ENCODE measurements at regions not wholly inside any gene's neighbourhood (a gene's known extent, or its start where the extent isn't known, plus 50 kb on each side); places are given as distances from the start of the nearest gene placed in this dataset.

- ChIA-PET POLR2A (no interaction called here), CTCF (interaction anchor here (0.6 kb wide), 1 partner anchor 11 kb away, joined by 6 read pairs; no protein-coding TSS in a partner anchor)
- H3K4me1 Mint-ChIP-seq, result peaks cover 4% of the 10 kb centered on the region; the same call in 1 of the 2 replicates
- TF ChIP-seq FOXP1 (CRISPR knock-in tag; IDR thresholded peaks at IDR 0.05; ENCODE audit: borderline replicate concordance), result no peak
- no peak for TF ChIP-seq ATF1 (CRISPR knock-in tag; IDR thresholded peaks at IDR 0.05)
- no peak for TF ChIP-seq HMGA2 (CRISPR knock-in tag; IDR thresholded peaks at IDR 0.05)
- TF ChIP-seq SOX15 (CRISPR knock-in tag; IDR thresholded peaks at IDR 0.05), result no peak
- TF ChIP-seq, protein P1, sequence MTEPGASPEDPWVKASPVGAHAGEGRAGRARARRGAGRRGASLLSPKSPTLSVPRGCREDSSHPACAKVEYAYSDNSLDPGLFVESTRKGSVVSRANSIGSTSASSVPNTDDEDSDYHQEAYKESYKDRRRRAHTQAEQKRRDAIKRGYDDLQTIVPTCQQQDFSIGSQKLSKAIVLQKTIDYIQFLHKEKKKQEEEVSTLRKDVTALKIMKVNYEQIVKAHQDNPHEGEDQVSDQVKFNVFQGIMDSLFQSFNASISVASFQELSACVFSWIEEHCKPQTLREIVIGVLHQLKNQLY (CRISPR knock-in tag; IDR thresholded peaks at IDR 0.05), result no peak
- TF ChIP-seq, protein P2, sequence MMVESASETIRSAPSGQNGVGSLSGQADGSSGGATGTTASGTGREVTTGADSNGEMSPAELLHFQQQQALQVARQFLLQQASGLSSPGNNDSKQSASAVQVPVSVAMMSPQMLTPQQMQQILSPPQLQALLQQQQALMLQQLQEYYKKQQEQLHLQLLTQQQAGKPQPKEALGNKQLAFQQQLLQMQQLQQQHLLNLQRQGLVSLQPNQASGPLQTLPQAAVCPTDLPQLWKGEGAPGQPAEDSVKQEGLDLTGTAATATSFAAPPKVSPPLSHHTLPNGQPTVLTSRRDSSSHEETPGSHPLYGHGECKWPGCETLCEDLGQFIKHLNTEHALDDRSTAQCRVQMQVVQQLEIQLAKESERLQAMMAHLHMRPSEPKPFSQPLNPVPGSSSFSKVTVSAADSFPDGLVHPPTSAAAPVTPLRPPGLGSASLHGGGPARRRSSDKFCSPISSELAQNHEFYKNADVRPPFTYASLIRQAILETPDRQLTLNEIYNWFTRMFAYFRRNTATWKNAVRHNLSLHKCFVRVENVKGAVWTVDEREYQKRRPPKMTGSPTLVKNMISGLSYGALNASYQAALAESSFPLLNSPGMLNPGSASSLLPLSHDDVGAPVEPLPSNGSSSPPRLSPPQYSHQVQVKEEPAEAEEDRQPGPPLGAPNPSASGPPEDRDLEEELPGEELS (CRISPR knock-in tag; IDR thresholded peaks at IDR 0.05), result no peak
- TF ChIP-seq E2F5 (CRISPR knock-in tag; IDR thresholded peaks at IDR 0.05), result no peak
- TF ChIP-seq ZNF671 (CRISPR knock-in tag; IDR thresholded peaks at IDR 0.05), result no peak
- TF ChIP-seq AFF4 (CRISPR knock-in tag; IDR thresholded peaks at IDR 0.05; ENCODE audit: borderline replicate concordance), result no peak
- no peak for TF ChIP-seq ATF6 (CRISPR knock-in tag; IDR thresholded peaks at IDR 0.05)
- TF ChIP-seq, protein P3, sequence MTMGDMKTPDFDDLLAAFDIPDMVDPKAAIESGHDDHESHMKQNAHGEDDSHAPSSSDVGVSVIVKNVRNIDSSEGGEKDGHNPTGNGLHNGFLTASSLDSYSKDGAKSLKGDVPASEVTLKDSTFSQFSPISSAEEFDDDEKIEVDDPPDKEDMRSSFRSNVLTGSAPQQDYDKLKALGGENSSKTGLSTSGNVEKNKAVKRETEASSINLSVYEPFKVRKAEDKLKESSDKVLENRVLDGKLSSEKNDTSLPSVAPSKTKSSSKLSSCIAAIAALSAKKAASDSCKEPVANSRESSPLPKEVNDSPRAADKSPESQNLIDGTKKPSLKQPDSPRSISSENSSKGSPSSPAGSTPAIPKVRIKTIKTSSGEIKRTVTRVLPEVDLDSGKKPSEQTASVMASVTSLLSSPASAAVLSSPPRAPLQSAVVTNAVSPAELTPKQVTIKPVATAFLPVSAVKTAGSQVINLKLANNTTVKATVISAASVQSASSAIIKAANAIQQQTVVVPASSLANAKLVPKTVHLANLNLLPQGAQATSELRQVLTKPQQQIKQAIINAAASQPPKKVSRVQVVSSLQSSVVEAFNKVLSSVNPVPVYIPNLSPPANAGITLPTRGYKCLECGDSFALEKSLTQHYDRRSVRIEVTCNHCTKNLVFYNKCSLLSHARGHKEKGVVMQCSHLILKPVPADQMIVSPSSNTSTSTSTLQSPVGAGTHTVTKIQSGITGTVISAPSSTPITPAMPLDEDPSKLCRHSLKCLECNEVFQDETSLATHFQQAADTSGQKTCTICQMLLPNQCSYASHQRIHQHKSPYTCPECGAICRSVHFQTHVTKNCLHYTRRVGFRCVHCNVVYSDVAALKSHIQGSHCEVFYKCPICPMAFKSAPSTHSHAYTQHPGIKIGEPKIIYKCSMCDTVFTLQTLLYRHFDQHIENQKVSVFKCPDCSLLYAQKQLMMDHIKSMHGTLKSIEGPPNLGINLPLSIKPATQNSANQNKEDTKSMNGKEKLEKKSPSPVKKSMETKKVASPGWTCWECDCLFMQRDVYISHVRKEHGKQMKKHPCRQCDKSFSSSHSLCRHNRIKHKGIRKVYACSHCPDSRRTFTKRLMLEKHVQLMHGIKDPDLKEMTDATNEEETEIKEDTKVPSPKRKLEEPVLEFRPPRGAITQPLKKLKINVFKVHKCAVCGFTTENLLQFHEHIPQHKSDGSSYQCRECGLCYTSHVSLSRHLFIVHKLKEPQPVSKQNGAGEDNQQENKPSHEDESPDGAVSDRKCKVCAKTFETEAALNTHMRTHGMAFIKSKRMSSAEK (CRISPR knock-in tag; IDR thresholded peaks at IDR 0.05; ENCODE audit: borderline replicate concordance), result no peak
- TF ChIP-seq AR (CRISPR knock-in tag; IDR thresholded peaks at IDR 0.05), result no peak
- TF ChIP-seq NR1H2 (CRISPR knock-in tag; IDR thresholded peaks at IDR 0.05), result no peak
- no peak for TF ChIP-seq GRHL2 (CRISPR knock-in tag; IDR thresholded peaks at IDR 0.05; ENCODE audit: insufficient replicate concordance, severe bottlenecking)
- no peak for TF ChIP-seq E2F1 (CRISPR knock-in tag; IDR thresholded peaks at IDR 0.05)
- TF ChIP-seq ZNF232 (CRISPR knock-in tag; IDR thresholded peaks at IDR 0.05), result no peak
- ATAC-seq, result no peak
- H3K9me3 Mint-ChIP-seq, result peaks cover 5% of the 10 kb centered on the region
- H3K27ac Mint-ChIP-seq, result no peak overlapping the region
- no peak for DNase-seq (ENCODE audit: low spot score)
- no peaks in the 10 kb centered on the region for H3K27me3 Mint-ChIP-seq (ENCODE audit: low read depth)
- H3K4me3 Mint-ChIP-seq, result no peak overlapping the region
- H3K36me3 Mint-ChIP-seq, result no peaks in the 10 kb centered on the region
These were observed 375.6 kb upstream of the CLINT1 start for GRCh38 chr5:158234323-158235158.

All from WTC11 (cell line).